ENCODE measurements at regions not wholly inside any gene's neighbourhood (a gene's known extent, or its start where the extent isn't known, plus 50 kb on each side); places are given as distances from the start of the nearest gene placed in this dataset.

DNA sequence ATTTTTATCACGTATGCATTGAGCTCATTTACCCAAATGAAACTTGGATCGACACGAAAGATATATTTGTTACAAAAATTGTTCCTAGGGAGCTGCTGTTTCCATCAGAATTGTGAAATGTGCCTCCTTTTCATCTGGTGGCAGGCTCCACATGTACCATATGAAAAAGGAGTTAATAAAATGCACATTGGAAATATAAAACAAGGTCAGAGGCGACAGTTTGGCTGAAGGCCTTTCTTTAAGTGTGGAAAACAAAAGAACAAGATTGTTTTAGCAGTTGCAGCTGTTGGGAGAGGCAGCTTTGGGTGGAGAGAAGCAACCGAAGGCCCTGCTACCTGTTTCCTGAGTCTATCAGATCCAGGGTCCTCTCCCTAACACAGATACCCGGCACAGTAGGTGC, 334.5 kb upstream of the NT5E start:
- no peaks in the 10 kb centered on the region for H3K9me3 ChIP-seq (ENCODE audit: low read length)
- no peak overlapping the region for H2AFZ ChIP-seq (ENCODE audit: low read length)
- TF ChIP-seq, protein P1, sequence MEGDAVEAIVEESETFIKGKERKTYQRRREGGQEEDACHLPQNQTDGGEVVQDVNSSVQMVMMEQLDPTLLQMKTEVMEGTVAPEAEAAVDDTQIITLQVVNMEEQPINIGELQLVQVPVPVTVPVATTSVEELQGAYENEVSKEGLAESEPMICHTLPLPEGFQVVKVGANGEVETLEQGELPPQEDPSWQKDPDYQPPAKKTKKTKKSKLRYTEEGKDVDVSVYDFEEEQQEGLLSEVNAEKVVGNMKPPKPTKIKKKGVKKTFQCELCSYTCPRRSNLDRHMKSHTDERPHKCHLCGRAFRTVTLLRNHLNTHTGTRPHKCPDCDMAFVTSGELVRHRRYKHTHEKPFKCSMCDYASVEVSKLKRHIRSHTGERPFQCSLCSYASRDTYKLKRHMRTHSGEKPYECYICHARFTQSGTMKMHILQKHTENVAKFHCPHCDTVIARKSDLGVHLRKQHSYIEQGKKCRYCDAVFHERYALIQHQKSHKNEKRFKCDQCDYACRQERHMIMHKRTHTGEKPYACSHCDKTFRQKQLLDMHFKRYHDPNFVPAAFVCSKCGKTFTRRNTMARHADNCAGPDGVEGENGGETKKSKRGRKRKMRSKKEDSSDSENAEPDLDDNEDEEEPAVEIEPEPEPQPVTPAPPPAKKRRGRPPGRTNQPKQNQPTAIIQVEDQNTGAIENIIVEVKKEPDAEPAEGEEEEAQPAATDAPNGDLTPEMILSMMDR (IDR thresholded peaks at IDR 0.05; ENCODE audit: low read length), result no peak
- TF ChIP-seq EZH2 (IDR thresholded peaks at IDR 0.05; ENCODE audit: borderline replicate concordance, low read length), result no peak
- H3K9ac ChIP-seq (ENCODE audit: low read length), result no peak overlapping the region
- H3K4me2 ChIP-seq (ENCODE audit: low read length), result no peak overlapping the region
- no peaks in the 10 kb centered on the region for H3K27me3 ChIP-seq (ENCODE audit: insufficient read depth, low read length)
- H3K27ac ChIP-seq (ENCODE audit: low read depth, low read length, poor library complexity, severe bottlenecking), result no peak overlapping the region
- H3K4me3 ChIP-seq (ENCODE audit: low read depth, low read length, poor library complexity, severe bottlenecking), result no peak overlapping the region
- no peaks in the 10 kb centered on the region for H3K4me1 ChIP-seq (ENCODE audit: insufficient read depth, low read length, severe bottlenecking)
- no peaks in the 10 kb centered on the region for H3K79me2 ChIP-seq (ENCODE audit: insufficient read depth, low read length)
- H3F3A ChIP-seq (ENCODE audit: insufficient read depth, low read length), result no peaks in the 10 kb centered on the region
- no peaks in the 10 kb centered on the region for H3K9me2 ChIP-seq (ENCODE audit: low read depth, low read length)
- H3K36me3 ChIP-seq (ENCODE audit: insufficient read depth, low read length), result no peaks in the 10 kb centered on the region
- H4K20me1 ChIP-seq (ENCODE audit: insufficient read depth, low read length), result no peaks in the 10 kb centered on the region

DNA sequence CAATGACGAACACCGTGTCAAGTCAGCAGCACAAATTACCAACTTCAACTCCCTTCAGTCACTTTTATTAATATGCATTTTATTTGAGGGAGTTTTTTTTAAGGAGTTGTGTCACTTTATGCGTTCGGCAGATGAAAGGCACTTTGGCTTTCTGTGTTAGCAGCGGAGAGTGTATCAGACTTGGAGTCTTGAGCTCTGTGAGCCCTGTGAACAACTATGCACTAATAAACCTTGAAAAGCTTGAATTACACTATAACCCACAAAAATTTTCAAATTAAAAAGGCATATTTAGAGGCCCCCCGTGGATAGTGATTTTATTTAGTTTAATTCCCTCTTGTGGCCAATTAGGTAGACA, 335.3 kb upstream of the NT5E start:
- Histone ChIP-seq H3K4me1 (ENCODE audit: insufficient read depth, low read length, severe bottlenecking) (no peaks in the 10 kb centered on the region), H3K36me3 (ENCODE audit: insufficient read depth, low read length) (no peaks in the 10 kb centered on the region), H3K9ac (ENCODE audit: low read length) (no peak overlapping the region), H3K79me2 (ENCODE audit: insufficient read depth, low read length) (no peaks in the 10 kb centered on the region), H3F3A (ENCODE audit: insufficient read depth, low read length) (no peaks in the 10 kb centered on the region), H3K4me3 (ENCODE audit: low read depth, low read length, poor library complexity, severe bottlenecking) (no peak overlapping the region), H3K9me2 (ENCODE audit: low read depth, low read length) (no peaks in the 10 kb centered on the region), H3K27me3 (ENCODE audit: insufficient read depth, low read length) (no peaks in the 10 kb centered on the region), H4K20me1 (ENCODE audit: insufficient read depth, low read length) (no peaks in the 10 kb centered on the region), H2AFZ (ENCODE audit: low read length) (no peak overlapping the region), H3K27ac (ENCODE audit: low read depth, low read length, poor library complexity, severe bottlenecking) (no peak overlapping the region), H3K4me2 (ENCODE audit: low read length) (no peak overlapping the region), H3K9me3 (ENCODE audit: low read length) (no peaks in the 10 kb centered on the region)
- TF ChIP-seq, protein P1 (IDR thresholded peaks at IDR 0.05; ENCODE audit: low read length), result no peak
- TF ChIP-seq EZH2 (IDR thresholded peaks at IDR 0.05; ENCODE audit: borderline replicate concordance, low read length), result no peak

DNA sequence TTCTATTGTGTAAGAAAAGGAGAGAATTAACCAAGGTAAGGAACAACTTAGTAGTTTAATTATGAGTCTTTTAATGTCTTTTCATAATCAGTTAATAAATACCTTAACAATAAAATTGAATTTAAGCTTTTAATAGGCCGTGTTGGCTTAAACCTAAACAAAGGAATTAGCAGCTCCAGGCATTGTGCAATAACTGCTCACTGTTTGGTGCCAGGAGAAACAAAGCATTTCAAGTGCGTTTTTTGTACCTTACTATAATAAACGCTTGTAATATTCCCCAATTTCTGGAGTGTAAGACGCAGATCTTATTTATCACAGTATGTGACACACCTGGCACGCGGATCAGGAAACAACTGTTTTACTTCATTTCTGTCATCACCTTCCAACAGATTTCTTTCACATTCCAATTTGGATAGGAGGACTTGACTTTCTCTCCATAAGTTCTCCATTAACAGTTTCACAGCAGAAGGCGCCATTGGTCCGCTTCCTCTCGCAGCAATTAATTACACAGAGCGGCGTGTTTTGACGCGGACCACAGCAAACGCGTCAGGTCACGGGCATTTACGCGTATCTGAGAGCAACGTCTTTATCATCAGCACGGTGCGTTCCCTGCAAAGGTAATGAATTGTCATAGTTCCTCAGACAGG, 335.8 kb upstream of the NT5E start:
- H3K9me2 ChIP-seq (ENCODE audit: low read depth, low read length), result no peaks in the 10 kb centered on the region
- H3K36me3 ChIP-seq (ENCODE audit: insufficient read depth, low read length), result no peaks in the 10 kb centered on the region
- no peak overlapping the region for H2AFZ ChIP-seq (ENCODE audit: low read length)
- H3K79me2 ChIP-seq (ENCODE audit: insufficient read depth, low read length), result no peaks in the 10 kb centered on the region
- no peak overlapping the region for H3K4me2 ChIP-seq (ENCODE audit: low read length)
- no peak overlapping the region for H3K27ac ChIP-seq (ENCODE audit: low read depth, low read length, poor library complexity, severe bottlenecking)
- H3K4me3 ChIP-seq (ENCODE audit: low read depth, low read length, poor library complexity, severe bottlenecking), result no peak overlapping the region
- no peaks in the 10 kb centered on the region for H3K9me3 ChIP-seq (ENCODE audit: low read length)
- TF ChIP-seq EZH2 (IDR thresholded peaks at IDR 0.05; ENCODE audit: borderline replicate concordance, low read length), result no peak
- TF ChIP-seq, protein P1 (IDR thresholded peaks at IDR 0.05; ENCODE audit: low read length), result no peak
- no peaks in the 10 kb centered on the region for H4K20me1 ChIP-seq (ENCODE audit: insufficient read depth, low read length)
- H3K27me3 ChIP-seq (ENCODE audit: insufficient read depth, low read length), result no peaks in the 10 kb centered on the region
- no peaks in the 10 kb centered on the region for H3K4me1 ChIP-seq (ENCODE audit: insufficient read depth, low read length, severe bottlenecking)
- H3F3A ChIP-seq (ENCODE audit: insufficient read depth, low read length), result no peaks in the 10 kb centered on the region
- no peak overlapping the region for H3K9ac ChIP-seq (ENCODE audit: low read length)
